B cell (primary cell): ENCODE measurements at regions not wholly inside any gene's neighbourhood (a gene's known extent, or its start where the extent isn't known, plus 50 kb on each side); places are given as distances from the start of the nearest gene placed in this dataset.

Experiments used
- CTCF ChIP-seq: fragments of 200-600 bp; IDR thresholded peaks from one replicate; pipeline ENCODE4 v1.8.0; 2022; ENCODE audit warnings: antibody characterized with exemption, mild to moderate bottlenecking
- EZH2 ChIP-seq: IDR thresholded peaks from 2 replicates; pipeline ENCODE4 v1.6.1; 2012; ENCODE audit warnings: borderline replicate concordance, low read depth, mild to moderate bottlenecking, moderate library complexity, low read length; ENCODE audit not compliant: insufficient read depth, poor library complexity, severe bottlenecking

- TF ChIP-seq CTCF (no peak), EZH2 (no peak)
Observed at GRCh38 chr21:22096314-22096713, 1098.1 kb downstream of the NCAM2 start.
